ENCODE measurements at regions not wholly inside any gene's neighbourhood (a gene's known extent, or its start where the extent isn't known, plus 50 kb on each side); places are given as distances from the start of the nearest gene placed in this dataset.

GRCh38 chr3:194869482-194870169, 183.9 kb downstream of the FAM43A start:
- TF ChIP-seq CTCF (conservative IDR thresholded peaks at IDR 0.05) (no peak), ZFX (IDR thresholded peaks at IDR 0.05) (no peak)

Measured in C4-2B (cell line).